ENCODE measurements at regions not wholly inside any gene's neighbourhood (a gene's known extent, or its start where the extent isn't known, plus 50 kb on each side); places are given as distances from the start of the nearest gene placed in this dataset.

GRCh38 chr5:5077236-5077635 is 62.9 kb upstream of the ADAMTS16 start:
- TF ChIP-seq POLR2A (IDR thresholded peaks at IDR 0.05), result no peak
- TF ChIP-seq, protein P1, sequence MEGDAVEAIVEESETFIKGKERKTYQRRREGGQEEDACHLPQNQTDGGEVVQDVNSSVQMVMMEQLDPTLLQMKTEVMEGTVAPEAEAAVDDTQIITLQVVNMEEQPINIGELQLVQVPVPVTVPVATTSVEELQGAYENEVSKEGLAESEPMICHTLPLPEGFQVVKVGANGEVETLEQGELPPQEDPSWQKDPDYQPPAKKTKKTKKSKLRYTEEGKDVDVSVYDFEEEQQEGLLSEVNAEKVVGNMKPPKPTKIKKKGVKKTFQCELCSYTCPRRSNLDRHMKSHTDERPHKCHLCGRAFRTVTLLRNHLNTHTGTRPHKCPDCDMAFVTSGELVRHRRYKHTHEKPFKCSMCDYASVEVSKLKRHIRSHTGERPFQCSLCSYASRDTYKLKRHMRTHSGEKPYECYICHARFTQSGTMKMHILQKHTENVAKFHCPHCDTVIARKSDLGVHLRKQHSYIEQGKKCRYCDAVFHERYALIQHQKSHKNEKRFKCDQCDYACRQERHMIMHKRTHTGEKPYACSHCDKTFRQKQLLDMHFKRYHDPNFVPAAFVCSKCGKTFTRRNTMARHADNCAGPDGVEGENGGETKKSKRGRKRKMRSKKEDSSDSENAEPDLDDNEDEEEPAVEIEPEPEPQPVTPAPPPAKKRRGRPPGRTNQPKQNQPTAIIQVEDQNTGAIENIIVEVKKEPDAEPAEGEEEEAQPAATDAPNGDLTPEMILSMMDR (IDR thresholded peaks at IDR 0.05), result no peak
- WGBS, 2 donors, result 58 to 67% methylated on average over 1 of the region's 1 CpG
- no peak for DNase-seq (ENCODE audit: low spot score in 2 of 2)
- no peak overlapping the region for H3K4me3 ChIP-seq (ENCODE audit: low read depth, poor library complexity, severe bottlenecking)
- intact Hi-C loops (cut with DNase I; ENCODE audit: low total_unique reads), result no loop called here

- intact Hi-C loops (cut with DNase I; ENCODE audit: low total_unique reads), result no loop called here
- 37 to 42% methylated on average over 9 of the region's 9 CpGs for WGBS, 2 donors
- no peak overlapping the region for H3K4me3 ChIP-seq (ENCODE audit: low read depth, poor library complexity, severe bottlenecking)
- TF ChIP-seq, protein P1 (IDR thresholded peaks at IDR 0.05), result no peak
- TF ChIP-seq POLR2A (IDR thresholded peaks at IDR 0.05), result no peak
- DNase-seq (ENCODE audit: low spot score in 2 of 2), result no peak
Measured at GRCh38 chr5:5078009-5078897, 61.9 kb upstream of the ADAMTS16 start.

GRCh38 chr5:5079876-5080275 is 60.3 kb upstream of the ADAMTS16 start:
- TF ChIP-seq POLR2A (IDR thresholded peaks at IDR 0.05), result no peak
- TF ChIP-seq, protein P1 (IDR thresholded peaks at IDR 0.05), result no peak
- intact Hi-C loops (cut with DNase I; ENCODE audit: low total_unique reads), result no loop called here
- DNase-seq (ENCODE audit: low spot score in 2 of 2), result no peak
- no peak overlapping the region for H3K4me3 ChIP-seq (ENCODE audit: low read depth, poor library complexity, severe bottlenecking)
- WGBS, 2 donors, result 87 to 89% methylated on average over 5 of the region's 5 CpGs

- H3K4me3 ChIP-seq (ENCODE audit: low read depth, poor library complexity, severe bottlenecking), result no peak overlapping the region
- WGBS, 2 donors, result 85 to 86% methylated on average over 5 of the region's 5 CpGs
- intact Hi-C loops (cut with DNase I; ENCODE audit: low total_unique reads), result no loop called here
- DNase-seq (ENCODE audit: low spot score in 2 of 2), result no peak
- no peak for TF ChIP-seq POLR2A (IDR thresholded peaks at IDR 0.05)
- TF ChIP-seq, protein P1 (IDR thresholded peaks at IDR 0.05), result no peak
Measured at GRCh38 chr5:5080790-5081189, 59.3 kb upstream of the ADAMTS16 start.

DNA sequence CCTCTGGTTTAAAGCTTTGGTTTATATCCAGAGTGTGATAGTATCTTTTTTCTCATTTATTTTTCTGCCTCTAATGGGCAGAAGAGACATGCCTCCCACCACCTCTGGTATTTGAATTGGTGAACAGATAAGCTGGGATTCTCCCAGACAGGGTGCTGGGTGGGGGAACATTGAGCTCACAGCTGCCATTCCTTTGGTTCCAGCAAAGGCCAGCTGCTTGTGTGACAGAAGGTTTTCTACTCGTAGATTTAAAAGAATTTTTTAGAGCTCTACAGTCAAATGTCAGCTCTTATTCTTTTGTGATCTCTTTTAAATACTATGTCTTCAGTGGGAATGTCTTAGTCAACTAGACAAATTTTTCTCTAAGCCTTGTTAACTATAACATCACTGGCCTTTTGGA is 54.7 kb upstream of the ADAMTS16 start:
- intact Hi-C loops (cut with DNase I; ENCODE audit: low total_unique reads), result no loop called here
- H3K4me3 ChIP-seq (ENCODE audit: low read depth, poor library complexity, severe bottlenecking), result no peak overlapping the region
- 44 to 59% methylated on average over 1 of the region's 1 CpG for WGBS, 2 donors
- no peak for TF ChIP-seq POLR2A (IDR thresholded peaks at IDR 0.05)
- TF ChIP-seq, protein P1 (IDR thresholded peaks at IDR 0.05), result no peak
- DNase-seq (ENCODE audit: low spot score in 2 of 2), result no peak
